GM18502 (cell line): ENCODE measurements at regions not wholly inside any gene's neighbourhood (a gene's known extent, or its start where the extent isn't known, plus 50 kb on each side); places are given as distances from the start of the nearest gene placed in this dataset.
"Not testable (repeated sequence)": the region's sequence is repeated elsewhere in the genome, so short reads cannot be mapped to it uniquely, and the experiment has no call there.

Experiments
- ATAC-seq: cut with Tn5 transposase; IDR thresholded peaks from one replicate; pipeline ENCODE4 v1.9.1; 2021; ENCODE audit warnings: mild to moderate bottlenecking; ENCODE audit not compliant: unreplicated experiment, poor library complexity

DNA sequence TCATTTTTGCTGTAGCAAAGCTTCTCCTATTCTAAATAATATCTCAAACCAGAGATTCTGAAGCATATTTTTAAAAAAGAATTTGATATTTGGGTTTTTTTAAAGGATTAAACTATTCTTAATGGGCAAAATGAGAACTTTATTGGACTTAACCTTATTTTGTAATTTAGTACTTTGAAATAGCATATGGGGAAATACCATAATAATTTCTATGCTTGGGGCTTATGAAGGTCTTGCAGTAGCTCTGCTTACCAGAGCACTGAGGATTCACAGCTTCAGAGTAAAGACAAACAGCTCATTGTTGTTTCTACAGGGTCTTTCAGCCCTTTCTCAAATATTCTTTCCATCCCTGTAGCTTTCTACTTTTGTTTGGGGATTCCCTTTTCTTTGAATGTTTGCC, 111.2 kb upstream of the ZNF648 start:
- ATAC-seq = no peak

DNA sequence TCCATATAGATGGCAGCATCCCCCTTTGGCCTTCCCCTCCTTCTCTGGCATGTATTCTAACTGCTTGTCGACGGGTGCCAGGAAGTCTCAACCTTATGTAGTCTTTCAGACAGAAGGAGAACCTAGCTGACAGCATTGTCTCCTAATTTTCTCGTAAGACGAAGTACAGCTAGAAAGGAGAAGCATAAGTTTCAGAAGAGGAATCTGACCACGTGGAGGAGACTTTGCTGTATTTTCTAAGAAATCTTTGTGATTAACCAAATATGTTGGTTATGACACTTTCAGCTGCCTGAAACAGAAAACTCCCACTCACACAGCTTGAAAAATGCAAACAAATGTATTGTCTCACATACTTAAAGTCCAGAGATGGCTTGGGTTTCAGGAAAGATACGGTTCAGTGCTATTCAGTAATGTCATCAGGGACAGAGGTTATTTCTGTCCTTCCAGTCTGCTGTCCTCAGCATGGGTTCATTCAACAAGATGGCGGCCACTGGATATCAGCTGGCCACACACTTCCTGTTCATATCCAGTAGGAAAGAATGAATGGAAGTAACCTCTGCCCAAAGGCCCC, 109.5 kb upstream of the ZNF648 start:
- no peak for ATAC-seq

DNA sequence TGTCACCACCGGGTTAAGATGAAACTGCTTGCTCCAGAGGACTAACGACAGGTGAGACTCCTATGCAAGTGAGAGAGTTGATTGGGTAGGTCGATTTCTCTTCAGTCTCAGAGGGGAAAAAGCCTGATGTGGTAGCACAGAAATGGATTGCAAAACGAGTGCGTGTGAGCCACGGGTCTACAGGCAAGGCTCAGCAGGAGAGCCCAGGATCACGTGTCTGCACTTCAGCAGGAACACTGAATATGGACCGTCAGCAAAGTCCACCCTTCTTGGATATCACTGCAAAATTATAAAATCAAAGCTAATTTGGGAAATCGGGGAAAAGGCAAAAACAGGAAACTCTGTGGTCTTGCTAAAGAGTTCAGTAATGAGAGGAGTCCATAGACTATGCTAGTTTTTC, 107.7 kb upstream of the ZNF648 start:
- no peak for ATAC-seq

DNA sequence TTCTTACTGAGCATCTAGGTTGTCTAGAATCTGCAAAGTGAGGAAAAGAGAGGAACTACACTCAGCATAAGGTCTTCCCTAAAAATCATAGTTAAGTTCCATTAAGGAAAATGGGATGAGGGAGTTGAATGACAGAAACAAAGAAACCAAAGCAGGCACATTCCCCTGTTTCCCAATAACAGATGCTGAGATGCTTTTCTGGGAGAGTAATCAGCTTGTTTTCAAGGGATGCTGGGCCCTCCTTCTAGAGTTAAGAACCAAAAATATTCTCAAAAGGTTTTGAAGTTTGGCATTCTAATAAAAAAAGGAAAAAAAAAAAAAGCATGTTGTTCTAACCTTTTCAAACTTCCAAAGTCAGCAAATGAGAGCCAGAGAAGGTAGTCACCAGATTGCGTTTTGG, 105.2 kb upstream of the ZNF648 start:
- ATAC-seq = no peak

DNA sequence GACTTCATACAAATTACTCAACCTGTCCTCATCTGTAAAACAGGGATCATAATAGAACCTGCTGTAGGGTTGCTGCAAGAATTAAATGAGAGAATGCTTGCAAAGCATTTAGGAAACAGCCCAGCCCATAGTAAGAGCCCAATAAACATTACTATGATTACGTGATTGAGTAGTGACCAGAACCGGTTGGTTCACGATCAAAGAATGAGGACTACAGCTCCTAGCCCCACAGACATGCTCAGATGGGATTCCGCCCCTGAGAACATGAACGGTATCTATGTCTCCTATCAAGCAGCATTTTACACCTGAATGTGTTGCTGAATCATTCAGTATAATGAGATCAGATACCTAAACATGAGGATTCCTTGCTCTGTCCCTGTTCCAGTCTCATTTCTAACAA, 104.8 kb upstream of the ZNF648 start:
- ATAC-seq = no peak

DNA sequence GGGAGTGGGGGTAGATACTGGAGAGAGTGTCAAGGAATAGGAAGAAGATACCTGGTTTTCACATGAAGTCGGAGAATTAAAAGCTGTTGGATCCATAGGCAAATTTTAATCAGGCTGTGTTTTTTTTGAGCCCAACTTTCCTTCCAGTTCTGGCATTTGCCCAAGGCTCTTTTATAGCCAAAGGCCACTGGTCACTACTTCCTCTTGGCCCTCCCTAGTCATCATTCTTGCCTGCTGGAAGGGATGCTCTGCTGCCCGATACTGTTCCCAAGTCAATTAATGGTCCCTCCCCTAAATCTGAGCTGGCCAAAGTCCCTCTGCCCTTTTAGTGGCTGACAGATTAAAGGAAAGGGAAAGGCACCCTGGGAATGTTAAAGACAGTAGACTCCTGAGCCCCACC, 102.8 kb upstream of the ZNF648 start:
- ATAC-seq = no peak

DNA sequence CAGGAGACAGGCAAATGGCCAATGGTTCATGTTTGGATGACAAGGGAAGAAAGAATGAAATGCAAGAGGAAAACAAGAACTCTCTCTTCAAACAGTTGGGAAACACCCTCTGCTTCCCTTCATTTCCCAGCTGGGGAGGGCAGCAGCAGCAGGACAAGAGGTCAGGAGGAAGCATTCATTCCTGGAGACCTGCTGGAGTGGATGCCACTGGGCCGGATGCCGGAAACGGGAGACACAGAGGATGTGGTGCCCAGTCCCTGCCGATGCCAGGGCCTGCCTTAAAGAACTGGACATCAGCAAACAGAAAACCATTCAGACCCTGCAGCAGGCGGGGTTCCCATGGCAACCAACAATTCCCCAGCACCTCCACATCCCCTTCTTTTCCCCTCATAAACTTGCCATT, 102.3 kb upstream of the ZNF648 start:
- ATAC-seq = no peak

DNA sequence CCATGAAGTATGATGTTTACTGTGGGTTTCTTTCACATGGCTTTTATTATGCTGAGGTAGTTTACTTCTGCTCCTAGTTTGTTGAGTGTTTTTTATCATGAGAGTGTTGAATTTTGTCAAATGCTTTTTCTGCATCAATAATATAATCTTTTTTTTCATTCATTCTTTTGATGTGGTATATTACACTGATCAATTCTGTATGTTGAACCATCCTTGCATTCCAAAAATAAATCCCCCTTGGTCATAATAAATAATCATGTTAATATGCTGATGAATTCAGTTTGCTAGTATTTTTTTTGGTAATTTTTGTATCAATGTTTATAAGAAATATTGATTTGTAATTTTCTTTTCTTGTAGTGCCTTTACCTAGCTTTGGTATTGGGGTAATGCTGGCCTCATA, 97.9 kb upstream of the ZNF648 start:
- ATAC-seq = no peak

DNA sequence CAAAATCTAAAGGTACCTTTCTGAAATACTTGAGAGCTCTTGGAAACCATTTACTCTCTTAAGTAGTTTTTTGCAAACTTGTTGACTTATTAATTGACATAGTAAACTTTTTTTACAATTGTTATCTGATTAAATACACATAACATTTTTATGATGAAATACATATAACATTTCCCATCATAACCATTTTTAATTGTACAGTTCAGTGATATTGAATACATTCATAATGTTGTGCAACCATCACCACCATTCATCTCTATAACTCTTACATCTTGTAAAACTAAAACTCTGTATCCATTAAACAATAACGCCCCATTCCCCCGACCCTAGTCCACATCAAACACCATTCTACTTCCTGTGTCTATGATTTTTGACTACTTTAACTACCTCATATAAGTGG, 95.7 kb upstream of the ZNF648 start:
- ATAC-seq = no peak

DNA sequence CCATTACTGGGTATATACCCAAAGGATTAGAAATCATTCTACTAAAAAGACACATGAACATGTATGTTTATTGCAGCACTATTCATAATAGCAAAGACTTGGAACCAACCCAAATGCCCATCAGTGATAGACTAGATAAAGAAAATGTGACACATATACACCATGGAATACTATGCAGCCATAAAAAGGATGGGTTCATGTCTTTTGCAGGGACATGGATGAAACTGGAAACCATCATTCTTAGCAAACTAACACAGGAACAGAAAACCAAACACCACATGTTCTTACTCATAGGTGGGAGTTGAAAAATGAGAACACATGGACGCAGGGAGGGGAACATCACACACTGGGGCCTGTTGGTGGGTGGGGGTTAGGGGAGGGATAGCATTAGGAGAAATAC, 92.9 kb upstream of the ZNF648 start:
- not testable (repeated sequence) for ATAC-seq

DNA sequence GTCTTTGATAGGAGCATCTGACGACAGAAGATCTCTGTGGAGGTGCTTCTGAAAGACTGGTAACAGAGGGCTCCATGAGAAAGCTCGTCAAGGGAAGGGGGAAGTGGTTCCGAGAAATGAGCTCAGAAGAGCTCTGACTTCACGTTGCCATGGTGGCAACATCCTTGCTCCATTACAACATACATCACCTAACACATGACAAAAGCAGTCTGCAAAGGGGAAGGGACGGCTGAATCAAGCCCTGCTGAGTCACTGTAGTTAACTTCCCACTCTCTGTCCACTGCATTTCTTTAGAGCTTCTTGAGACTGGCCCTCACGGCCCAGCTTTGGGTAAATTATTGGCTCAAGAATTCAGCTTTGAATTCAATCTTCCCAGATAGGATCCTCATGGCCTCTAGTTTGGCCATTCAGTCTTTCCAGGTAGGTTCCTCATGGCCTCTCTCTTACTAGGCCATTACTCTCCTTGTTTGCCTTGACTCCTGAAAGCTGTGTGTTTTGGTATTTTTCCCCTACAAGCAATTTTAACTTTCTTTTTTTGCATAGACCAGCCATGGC, 88.0 kb upstream of the ZNF648 start:
- ATAC-seq = no peak

DNA sequence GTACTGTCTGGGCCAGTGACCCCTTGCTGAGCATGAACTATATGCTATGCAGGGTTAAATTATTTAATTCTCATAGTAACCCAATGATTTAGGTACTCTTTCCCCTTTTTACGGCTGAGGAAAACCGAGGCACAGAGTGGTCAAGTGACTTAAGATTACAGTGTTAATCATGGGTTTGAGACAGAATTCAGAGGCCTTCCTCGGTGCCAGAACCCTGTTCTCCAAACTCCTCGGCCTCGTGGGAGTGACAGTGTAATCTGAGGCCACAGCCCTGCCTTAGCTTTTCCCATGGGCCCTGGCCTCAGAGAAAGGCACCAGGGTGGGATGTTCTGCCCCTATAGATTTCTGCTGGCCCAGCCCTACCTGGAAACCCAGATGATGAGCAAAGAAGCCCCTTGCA, 86.4 kb upstream of the ZNF648 start:
- no peak for ATAC-seq

DNA sequence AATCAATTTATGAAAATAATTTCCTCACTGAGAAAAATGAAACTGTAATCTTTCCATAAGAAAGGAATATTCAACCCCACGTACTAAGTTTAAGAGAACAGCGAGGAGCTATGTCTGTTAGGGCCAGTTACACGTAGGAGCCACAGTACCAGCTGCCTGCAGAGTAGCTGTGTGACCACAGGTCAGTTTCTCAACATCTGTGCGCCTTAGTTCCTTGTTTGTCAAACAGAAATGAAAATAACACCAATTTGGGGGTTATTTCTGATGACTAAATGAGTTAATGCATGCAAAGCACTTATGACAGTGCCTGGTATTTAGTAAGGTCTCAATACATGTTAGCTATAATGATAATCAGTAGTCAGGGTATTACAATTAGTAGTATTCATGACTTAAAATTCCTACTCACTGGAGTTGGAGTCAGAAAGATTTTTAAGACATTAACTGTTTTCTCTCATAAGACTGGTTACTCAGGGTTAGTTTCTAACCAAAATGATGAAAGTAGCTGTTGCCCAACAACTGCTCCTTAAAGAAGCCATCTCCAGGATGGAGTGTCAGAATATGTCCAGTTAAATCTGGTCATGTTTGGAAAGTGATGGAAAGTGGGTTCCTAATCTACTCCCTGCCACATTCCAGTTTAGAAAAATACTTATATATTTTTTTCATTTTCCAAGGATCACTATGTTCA, 85.8 kb upstream of the ZNF648 start:
- peak; percentile 91 for ATAC-seq

DNA sequence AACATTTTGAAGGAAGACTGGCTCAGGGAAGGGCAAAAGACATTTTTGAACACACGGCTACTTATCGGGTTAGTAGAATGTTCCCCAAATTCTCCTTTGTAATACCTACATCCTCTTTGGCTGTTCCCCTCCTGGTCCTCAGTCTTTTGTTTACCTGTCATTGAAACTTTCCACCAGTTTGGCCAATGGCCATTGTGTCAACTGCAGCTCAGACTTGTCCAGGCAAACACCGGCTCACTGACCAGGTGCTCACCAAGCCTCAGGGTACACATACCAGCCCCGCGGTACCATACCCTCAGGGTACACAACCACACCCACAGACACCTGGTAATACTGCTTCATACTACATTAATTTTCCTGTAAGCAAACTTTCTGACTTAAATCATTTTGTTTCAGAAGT, 84.8 kb upstream of the ZNF648 start:
- ATAC-seq = no peak

DNA sequence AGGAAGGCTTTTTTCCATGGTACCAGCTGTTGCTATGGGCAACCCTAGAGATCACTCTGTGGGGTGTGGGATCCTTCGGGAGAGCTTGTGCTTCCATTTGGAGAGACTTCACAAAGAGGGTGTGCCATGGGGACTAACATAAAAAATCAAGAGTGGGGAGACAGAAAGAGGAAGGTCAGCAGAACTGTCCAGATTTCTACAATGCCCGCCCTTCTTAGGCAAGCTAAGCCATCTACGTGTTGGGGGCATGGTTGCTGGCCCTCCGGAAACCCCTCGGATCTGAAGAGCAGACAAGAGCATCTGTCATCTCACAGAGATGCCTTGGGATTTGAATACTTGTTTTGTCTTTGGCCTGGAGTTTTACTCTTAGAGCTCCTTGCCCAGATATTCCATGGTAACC, 83.9 kb upstream of the ZNF648 start:
- no peak for ATAC-seq

DNA sequence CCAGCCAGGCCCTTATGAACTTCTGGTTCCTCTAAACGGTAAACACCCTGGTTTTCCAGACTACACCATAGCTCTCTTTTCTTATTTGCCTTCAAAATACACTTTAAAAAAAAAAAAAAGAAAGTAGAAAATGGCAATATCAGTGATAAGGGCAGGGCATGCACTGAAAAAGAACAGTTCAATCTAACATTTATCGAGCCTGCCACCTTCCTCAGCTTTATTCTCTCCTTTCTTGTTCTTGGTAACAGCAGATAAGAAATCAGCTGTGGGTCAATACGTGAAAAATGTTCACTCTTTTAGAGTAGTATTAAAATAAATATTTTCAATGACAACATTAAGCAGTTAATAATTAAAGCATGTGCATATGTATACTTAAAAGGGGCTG, 83.1 kb upstream of the ZNF648 start:
- no peak for ATAC-seq

DNA sequence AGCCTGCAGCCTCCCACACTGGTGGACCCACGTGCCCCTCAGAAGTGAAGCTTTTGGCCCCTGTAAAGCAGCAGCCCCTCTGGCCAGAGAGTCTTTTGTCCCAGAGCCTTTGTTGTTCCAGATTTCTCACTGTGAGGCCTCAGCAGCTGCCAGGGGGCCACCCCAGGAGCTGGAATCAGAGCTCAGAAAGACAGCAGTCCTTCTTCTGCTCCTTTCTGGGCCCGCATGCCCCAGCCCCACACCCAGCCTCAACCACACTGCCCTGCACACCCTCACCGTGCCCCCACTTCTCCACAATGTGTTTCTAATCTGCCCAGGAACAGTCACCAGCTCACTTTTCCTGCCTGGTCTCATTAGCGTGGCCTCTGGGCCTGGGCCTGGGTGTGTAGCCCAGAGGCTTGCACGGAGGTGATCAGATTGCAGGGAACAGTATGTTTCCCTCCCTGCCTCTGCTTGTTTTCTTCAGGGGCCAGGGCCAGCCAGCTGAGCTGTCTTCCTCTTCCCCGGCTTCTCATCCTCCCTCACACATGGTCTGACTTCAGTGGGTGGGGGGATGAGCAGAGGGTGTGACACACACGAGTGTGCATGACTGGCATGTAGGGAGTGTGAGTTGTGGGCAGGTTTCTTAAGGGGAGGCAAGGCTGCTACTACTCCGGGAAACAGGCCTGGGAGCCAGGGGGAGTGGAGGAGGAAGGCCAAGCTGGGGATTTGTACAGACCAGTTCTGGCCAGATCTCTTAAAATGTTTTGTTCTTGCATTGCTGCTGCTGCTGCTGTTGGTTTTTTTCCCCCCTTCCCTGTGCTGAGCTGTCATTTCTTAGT, 82.5 kb upstream of the ZNF648 start:
- no peak for ATAC-seq

DNA sequence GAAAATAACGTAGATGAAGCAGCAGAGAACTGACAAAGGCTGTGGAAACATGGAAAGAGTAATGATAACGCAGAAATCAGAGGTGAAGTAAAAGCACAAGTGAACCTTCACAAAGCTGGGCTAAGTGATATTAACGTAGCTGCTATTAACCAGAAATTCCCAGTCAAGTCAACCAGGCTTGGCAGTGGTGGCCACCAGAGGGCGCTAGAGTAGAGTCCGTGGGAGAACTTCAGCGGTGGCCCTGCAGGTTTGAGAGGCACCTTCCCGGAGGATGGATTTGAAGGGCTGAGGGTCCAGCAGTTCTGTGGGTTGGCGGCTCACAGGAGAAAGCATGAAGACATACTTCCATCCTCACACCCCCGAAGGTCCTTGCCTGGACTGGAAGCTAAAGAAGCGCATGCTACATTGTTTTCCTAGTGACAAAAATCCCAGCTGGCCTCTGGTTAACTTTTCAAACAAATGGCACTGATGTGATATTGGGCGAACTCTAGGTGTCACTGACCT, 81.7 kb upstream of the ZNF648 start:
- ATAC-seq = peak; percentile 38

DNA sequence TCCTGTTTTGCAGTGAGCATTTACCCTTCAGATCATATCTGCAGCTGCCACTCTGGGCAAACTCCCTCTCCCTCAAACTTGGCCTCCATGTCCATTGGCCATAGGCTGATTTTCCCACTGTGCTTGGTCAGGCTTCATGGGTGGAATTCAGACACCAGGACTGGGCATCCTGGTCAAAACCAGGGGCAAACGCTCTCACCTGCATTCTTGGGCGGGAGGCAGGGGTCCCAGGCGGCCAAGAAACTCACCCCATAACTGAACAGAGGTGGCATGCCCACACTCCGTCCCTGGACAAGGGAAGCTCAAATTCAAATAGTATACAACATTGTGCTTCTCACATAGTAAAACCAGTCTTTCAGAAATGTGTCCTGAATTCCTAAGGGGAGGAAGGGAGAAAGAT, 81.1 kb upstream of the ZNF648 start:
- no peak for ATAC-seq

DNA sequence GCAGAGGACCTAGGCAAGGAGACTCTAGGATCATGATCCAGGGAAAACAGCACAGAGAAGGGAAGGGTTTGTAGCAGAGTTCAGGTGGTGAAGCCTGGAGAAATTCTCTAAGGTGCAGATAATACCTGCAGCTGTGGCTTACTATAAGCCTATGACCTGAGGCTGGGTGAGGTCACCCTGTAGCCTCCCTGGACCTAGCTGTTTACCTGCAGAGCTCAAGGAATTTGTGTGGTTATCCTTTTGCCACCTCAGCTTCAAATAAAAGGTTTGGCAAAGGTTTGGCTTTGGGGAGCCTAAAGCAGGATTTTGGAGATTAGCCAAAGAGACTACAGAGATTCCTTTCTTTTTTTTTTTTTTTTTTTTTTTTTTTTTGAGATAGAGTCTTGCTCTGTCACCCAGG, 79.5 kb upstream of the ZNF648 start:
- ATAC-seq = no peak

DNA sequence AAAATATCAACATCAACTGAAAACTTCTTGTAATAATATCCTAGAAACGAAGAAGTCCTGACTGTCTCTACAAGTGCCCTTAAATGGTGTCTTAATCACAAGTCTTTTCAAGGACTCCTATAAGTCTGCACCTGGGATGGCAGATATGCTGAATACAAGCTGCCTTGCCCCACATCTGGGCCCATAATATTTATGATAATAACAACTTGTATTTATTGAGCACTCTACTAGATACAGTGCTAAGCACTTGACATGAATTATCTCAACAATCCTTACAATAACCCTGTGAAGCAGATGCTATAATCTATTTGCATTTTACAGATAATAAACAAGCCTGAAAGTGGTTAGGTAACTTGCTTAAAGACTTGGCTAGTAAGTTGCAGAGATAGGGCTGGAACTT, 78.0 kb upstream of the ZNF648 start:
- ATAC-seq = no peak
